ENCODE measurements at regions not wholly inside any gene's neighbourhood (a gene's known extent, or its start where the extent isn't known, plus 50 kb on each side); places are given as distances from the start of the nearest gene placed in this dataset.
A peak's percentile ranks its signal among the peaks of the same experiment; 100 is the strongest.

- DNase-seq: no peak
These were observed 466.6 kb downstream of the FGF9 start for GRCh38 chr13:22137361-22138050.

DNA sequence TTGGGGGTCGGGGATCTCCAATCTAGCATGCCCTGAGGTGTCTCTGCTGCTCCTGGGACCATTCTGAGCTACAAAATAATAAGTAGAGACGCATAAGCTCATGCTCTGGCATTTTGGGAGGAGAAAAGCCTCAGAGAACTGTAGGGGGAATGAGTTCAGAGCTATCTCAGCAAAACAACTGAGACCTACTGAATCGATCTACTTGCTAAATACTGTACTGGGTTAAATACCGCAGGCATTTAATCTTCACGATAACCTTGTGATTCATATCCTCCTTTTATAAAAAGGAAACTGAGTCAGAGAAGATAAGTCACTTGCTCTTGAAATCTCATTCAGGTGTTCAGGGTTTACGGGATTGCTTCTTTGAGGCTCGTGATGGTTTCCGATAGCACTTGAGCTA lies 468.1 kb downstream of the FGF9 start:
- no peak for DNase-seq

GRCh38 chr13:22141716-22142115 lies 470.8 kb downstream of the FGF9 start:
- no peak for DNase-seq

GRCh38 chr13:22143671-22144070 lies 472.8 kb downstream of the FGF9 start:
- peak; percentile 34 for DNase-seq

GRCh38 chr13:22144806-22145205 lies 473.9 kb downstream of the FGF9 start:
- DNase-seq: no peak

DNA sequence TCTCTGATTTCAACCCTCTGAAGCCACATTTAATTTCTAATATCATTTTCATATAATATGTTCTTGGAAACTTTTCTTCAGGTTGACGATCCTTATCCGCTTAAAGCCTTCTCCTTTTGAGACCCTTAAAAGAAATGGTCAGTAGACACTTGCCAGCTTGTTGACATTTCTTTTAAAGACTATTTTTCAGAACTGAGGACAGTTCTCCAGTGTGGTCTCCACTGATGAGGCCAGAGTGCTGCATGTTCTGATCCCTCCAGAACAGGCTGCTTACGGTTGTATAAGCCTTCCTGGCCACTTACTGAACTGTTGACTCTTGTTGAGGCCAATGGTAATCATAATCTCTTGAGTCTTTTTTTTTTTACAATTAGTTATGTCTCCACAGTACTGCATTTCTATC lies 477.3 kb downstream of the FGF9 start:
- no peak for DNase-seq

GRCh38 chr13:22152751-22153150 lies 481.9 kb downstream of the FGF9 start:
- DNase-seq: no peak

GRCh38 chr13:22154041-22154440 lies 483.2 kb downstream of the FGF9 start:
- DNase-seq: no peak

DNA sequence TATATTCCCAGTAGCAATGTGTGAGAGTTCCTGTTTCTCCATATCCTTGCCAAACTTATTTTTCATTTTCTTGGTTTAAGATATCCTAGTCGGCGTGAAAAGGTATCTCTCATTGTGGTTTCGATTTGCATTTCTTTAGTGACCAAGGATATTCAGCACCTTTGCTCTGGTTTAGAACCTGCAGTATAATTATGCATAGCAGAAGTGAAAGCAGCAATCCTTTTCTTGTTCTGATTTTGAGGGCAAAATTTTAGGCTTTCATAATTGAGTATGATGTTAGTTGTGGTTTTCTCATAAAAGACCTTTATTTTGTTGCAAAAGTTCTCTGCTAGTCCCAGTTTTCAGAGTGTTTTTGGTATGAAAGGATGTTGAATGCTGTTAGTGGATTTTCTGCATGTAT lies 491.0 kb downstream of the FGF9 start:
- no peak for DNase-seq

DNA sequence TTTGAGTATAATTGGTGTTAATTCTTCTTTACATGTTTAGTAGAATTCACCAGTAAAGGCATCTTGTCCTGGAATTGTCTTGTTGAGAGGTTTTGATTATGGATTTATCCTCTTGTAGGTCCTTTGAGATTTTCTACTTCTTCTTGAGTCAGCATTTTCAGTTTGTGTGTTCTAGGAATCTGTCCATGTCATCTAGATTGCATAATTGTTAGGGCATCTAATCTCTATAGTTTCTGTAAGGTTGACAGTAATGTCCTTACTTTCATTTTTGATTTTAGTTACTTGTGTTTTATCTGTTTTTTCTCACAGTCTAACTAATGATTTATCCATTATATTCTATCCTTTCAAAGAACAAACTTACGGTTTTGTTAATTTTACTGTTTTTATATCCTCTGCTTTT lies 492.0 kb downstream of the FGF9 start:
- DNase-seq: no peak

GRCh38 chr13:22168437-22169190 lies 497.7 kb downstream of the FGF9 start:
- DNase-seq: no peak

GRCh38 chr13:22169473-22169872 lies 498.6 kb downstream of the FGF9 start:
- no peak for DNase-seq

DNA sequence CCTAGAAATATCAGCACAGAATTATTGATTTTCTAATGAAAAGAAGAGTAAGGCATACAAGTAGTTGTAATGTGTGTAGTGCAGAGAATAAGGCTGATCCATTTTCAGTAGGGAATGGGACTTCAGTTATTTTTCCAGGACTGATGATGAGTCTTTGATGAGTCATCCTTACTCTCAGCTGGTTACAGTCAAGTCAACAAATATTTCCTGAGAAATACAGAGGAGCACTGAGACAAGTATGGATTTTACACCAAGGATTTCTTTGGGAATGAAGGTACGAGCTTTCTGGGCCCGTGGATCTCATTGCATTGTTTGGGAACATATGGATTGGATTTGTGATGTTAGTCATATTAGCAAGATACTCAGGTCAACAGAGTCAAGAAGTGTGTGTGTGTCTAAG lies 502.7 kb downstream of the FGF9 start:
- DNase-seq: peak; percentile 77

DNA sequence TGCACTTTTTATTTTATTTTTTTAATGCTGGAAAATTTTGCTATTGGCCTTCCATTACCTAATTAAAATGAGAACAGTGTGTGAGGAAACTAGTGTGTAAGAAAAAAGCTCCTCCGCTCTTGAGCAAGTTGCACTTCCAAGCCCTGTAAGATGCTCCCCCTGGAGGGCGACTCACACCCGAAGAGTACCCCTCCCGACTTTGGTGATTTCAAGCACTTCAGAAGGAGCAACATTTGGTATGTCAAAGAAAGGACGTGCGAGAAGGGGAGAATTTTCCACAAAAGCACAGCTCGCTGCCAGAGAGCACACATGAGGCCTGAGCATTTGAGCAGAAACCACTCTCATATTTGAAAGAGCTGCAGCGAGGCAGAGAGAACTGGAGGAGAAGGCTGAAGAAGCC lies 504.4 kb downstream of the FGF9 start:
- DNase-seq: no peak

DNA sequence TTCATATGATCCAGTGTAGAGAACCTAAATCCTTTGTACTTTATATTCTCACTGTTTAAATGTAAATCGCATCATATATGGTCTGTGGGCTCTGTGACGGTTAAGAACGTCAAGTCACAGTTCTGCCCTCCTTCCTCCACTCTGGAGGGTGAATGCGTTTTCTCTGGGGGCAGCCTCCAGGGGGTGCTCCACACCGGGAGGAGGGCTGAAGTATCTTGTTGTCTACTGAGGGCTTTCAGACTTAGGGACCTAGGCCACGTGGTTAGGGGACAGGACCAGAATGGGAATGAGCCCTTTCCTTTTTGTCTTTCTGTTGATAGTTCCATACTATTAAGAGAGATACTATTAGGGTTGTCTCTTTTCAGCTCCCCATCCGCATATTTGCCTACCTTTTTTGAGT lies 504.9 kb downstream of the FGF9 start:
- no peak for DNase-seq

DNA sequence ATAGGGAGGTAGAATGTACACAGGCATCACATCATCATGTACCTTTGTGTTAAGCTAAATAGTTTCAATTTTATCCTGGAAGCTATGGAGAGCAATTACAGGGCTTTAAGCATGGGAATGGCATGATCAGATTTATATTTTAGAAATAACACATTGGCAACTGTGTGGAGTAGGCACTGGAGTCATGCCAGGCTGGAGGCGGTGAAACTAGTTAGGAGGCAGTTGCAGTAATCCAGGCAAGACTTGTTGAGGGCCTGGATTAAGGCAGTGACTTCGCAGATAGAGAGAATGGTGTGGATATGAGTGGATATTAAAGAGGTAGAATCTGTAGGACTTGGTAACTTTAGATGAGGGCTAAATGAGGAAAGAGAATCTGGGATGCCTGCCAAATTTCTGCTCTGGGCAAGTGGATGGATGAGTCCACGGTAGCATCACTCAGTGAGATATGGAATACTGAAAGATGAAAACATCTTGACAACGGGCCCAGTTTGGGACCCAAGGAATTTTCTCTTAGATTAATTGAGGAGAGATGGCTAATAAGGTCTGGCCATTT lies 506.2 kb downstream of the FGF9 start:
- peak; percentile 54 for DNase-seq

DNA sequence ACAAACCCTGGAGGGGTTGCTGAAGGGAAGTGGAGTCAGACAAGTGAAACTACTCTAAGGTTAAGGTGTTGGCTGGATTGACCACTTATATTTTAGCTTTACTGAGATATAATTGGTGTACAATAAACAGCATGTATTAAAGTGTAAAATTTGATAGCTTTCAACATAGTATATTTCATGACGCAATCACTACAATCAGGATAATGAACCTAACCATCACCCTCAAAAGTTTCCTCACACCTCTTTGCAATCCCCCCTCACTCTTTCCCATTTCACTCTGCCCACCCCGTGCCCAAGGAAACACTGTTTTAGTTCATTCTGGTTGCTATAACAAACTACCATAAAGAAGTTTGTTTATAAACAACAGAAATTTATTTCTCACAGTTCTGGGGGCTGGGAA lies 508.0 kb downstream of the FGF9 start:
- DNase-seq: no peak

- no peak for DNase-seq
These were observed 516.5 kb downstream of the FGF9 start for GRCh38 chr13:22187329-22187728.

DNA sequence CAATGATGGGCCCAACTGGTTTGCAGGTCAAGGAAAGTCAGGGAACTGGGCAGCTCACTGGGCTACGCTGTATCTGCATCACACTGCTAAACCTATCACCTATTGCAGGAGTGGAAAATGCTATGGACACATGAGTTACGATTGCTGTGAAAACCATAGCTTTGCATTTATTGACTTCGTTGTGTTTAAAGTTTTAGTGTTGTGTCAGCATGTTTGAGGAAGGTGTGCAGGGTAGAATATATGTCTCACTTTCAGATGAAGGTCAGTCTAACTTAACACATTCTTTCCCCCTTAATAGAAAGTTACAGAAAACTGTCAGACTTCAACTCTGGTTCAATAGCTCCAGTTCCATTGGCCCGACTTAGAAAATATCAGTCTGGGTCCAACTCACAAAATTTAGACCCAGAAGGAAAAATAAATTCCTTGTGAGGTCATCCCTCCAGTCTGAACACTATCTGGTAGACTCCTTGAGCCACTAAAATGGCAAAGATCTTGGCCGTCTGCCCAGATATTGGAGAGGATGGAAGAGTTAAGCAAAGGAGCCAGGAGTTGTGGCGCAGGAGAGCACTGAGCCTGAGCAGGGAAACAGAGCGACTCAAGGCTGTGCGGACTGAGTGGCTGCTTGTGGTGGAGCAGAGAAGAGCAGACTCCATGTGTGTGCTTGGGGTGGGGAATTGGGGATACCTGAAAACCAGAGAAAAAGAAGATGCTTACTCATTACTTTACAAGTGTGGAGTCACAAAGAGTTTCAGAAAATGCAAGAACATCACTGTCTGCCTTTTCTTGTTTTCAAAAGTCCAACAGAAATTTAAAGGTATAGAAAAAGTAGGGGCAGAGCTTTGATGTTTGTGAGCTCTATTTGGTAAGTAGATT lies 518.5 kb downstream of the FGF9 start:
- no peak for DNase-seq

GRCh38 chr13:22193070-22193469 lies 522.2 kb downstream of the FGF9 start:
- no peak for DNase-seq

- DNase-seq: peak; percentile 69
These were observed 523.4 kb downstream of the FGF9 start for GRCh38 chr13:22194106-22194805.

- no peak for DNase-seq
These were observed 524.9 kb downstream of the FGF9 start for GRCh38 chr13:22195726-22196125.

- peak; percentile 43 for DNase-seq
These were observed 525.9 kb downstream of the FGF9 start for GRCh38 chr13:22196777-22197176.
